T-helper 1 cell treated with Interleukin-12 subunit alpha and Interleukin-12 subunit beta and Interleukin-4 antibody, amounts not matched to agents 30 ng/mL and 1 ng/mL, for 36 hours (primary cell): ENCODE measurements at regions not wholly inside any gene's neighbourhood (a gene's known extent, or its start where the extent isn't known, plus 50 kb on each side); places are given as distances from the start of the nearest gene placed in this dataset.

ENCODE experiments used
- intact Hi-C: fragments of 100-400 bp; cut with micrococcal nuclease; formaldehyde crosslinking; loops from one replicate; pipeline ENCODE4 v1.15.1; 2024

DNA sequence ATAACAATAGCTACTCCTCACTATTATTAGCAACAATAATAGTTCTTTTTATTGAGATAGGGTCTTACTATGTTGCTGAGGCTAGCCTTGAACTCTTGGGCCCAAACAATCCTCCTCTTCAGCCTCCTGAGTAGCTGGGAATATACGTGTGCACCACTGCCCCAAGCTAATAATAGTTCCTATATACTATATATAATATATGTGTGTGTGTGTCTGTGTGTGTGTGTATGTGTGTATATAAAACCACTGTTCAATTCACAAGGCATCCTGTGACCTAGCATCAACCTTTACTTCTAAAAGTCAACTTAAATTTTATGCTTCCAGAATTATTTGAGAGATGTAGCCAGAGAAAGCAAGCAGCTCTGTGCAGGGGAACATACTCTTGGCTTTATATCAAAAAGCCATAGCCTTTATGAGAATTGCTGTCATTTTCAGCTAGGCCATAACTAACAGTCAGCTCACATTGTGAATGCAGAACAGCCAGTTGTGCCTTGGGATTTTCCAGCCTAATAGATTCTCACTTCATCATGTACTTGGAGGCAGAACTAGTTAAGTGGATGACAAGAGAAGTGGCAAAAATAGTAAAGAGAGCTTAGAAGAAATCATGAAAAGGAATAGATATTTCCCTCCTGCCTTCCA, 665.5 kb downstream of the NYAP2 start:
- intact Hi-C loops = no loop called here

DNA sequence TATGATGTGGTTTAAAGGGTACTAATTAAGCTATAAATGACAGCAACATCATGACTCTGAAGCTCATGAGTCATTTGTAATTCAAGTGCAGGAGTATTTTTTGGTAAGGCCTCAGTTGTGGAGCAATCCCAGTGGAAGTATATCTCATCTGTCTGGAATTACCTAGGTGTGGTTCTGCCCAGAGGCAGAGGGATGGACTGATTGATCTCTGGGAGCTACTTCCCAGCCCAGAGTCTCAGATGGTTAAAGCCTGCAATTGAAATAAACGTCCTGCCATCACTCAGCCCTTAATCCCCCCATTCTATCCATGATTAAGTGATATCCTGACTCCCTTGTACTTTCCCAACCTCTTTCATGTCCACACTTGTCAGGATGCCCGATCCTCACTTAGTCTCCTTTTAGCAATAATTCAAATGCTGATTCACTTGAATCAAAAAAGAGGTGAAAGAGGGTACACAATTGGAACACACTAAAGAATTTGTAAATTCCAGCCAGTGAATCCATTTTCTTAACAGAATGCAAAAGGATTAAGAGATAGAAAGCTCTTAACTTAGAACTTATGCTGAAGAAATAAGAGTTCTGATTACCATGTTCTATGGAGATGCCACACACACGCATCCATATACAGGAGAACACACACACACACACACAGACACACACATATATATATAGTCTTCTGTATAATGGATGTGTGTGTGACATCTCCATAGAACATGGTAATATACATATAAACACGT, 664.4 kb downstream of the NYAP2 start:
- intact Hi-C loops = no loop called here

DNA sequence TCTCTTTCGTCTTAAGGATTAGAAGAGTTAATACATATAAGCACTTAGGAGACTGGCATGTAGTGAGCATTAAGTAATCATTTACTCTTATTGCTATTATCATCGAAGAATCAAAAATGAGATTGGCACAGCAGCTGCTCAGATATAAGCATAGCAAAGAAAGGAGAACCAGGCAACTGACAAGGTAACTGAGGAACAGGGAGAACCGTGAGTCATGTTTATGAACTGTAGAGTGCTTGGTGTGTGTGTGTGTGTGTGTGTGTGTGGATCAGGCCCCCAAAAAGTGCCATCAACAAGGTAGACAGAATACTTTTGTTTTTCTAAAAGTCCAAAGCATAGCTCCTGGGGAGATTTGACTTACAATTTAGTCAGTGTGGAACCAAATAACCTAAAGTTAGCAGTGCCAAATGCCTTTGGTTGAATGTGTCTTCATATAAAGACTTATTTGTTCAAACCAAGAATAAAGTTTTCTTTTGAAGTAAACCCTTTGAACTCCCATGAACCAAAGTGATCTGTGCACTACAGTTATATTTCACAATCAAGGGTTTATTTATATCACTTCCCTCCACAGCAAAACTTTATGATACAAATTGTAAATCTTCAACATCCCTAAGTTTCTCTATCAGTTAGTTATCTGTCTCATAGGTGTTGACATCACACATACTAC, 660.6 kb downstream of the NYAP2 start:
- intact Hi-C loops = no loop called here

DNA sequence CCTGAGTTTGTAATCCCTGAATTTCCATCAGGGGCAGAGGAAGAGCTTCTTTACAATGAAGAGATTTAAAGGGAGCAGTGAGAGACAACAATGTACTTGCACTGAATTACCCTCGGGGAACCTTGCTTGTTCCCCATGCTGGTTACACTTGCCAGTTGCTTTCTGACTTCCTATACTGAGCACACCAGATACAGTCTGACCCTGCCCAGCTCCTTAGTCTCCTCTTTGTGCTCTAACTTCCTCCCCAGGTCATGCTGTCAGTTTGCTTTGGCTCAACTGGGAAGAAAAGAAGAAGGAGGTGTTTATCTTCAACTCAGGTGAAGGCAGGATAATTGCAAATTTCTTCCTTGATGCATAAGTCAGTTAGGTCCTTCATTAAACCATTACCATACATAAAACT, 658.4 kb downstream of the NYAP2 start:
- intact Hi-C loops = no loop called here

DNA sequence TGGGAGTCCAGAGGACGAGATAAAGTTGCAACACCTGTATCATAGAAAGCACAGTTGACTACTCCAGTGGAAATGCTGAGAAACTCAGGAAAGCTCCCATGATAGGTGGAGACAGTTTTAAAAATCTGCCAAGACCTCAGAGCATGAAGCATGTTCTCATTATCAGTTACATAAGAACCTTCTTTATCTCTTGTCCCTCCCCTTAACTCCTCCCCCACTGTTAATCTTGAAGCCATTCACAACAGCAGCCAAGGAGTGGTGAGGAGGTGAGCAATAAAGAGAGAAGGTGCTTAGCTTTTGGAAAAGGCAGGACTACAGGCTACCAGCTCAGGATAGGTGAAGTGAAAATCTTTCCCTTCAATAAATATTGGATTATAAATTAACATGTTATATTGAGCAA, 657.9 kb downstream of the NYAP2 start:
- intact Hi-C loops = no loop called here

DNA sequence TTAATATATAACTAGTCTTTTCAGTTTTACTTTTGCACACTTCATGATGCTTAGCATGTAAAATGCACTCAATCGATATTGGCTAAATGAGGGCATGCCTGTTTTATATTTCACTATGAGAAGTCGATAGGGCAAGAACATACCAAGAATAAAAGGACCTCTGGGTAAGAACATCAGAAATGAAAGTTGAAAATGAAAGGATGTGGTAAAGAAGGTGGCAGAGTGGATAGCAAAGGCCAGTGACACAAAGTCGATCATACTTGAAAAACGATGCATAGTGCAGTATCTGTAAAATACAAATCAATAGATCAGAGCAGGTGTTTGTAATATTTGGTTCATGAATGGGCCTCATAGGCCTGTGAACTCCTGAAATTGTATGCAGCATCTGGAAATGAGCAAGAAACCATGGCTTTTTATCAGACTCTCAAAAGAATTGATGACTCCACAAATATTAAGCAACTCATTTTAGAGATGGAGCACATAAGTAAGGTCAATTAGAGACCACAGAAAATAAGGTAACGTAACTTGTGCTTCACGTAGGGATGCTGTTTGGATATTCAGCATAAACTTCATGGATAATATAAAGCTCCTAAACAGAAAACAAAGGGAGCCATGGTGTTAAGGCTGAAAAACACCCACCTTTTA, 653.4 kb downstream of the NYAP2 start:
- intact Hi-C loops = no loop called here

DNA sequence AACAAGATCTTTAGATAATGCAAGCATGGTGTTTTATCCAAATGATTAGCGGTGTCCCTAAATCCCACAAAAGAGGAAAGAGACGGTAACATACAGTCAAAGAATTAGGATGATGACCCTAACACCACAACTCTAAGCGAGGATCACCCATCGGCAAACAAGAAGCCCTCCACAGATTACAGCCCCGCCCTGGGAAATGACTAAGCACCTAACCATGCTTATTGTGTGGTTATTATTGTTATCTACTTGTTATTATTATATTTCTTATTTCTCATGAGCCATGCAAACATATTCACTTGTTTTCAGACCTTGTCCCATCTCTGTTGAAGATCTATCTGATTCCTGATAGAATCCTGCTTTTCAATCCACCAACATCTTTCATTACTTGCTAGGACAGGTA, 651.3 kb downstream of the NYAP2 start:
- intact Hi-C loops = no loop called here

DNA sequence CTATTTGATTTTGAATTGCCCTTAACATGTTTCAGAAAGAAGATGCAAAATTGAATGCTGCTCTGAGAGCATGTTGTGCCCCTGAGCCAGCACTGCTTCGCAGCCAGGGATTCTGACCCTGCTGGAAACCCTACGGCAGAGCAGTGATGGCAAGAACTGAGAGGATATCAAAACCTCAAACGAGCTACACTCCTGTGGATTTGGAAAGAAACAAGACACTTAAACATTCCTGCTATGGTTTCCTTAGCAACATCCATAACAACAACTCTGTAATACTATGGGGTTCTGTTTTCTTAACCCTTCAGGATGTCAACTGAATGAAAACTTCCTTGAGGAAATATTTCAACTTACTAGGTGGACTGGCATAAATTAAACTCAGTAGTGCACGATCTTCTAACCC, 649.1 kb downstream of the NYAP2 start:
- intact Hi-C loops = no loop called here

DNA sequence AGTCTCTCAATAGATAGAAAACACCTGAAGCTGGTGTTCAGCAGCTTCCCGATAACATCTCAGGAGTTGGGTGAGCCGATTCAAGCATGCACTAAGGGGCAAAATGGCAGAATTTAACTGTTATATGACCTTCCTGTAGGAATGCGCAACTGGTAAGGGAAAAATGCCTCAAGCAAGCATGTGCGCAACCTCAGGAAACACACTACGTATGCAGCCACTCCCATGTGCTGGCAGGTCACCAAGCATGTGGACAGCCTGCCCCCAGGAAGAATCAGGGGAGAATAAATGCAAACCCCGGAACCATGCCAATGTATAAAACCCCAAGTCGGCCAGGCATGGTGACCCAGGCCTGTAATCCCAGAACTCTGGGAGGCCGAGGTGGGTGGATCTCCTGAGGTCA, 645.6 kb downstream of the NYAP2 start:
- intact Hi-C loops = no loop called here

DNA sequence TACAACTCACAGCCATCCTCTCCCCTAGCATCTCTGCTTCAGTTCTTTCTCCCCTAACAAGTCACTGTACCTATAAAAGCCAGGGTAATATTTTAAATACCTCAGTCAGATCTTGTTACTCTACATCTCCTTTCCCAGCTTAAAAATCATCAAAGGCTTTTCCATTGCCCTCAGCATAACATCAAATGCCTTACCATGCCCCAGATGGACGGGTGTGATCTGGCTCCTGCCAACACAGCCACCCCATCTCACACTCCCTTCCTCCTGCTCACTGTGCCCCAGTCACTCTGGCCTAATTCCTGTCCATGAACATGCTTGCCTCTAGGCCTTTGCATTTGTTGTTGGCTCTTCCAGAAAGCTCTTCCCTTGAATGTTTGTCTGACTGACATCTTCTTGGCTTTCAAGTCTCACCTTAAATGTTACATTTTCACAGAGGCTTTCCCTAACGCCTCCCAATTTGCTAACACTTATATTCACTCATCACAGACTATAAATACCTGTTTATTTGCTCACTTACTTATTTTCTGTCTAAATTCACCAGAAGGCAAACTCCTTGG, 640.9 kb downstream of the NYAP2 start:
- intact Hi-C loops = no loop called here

DNA sequence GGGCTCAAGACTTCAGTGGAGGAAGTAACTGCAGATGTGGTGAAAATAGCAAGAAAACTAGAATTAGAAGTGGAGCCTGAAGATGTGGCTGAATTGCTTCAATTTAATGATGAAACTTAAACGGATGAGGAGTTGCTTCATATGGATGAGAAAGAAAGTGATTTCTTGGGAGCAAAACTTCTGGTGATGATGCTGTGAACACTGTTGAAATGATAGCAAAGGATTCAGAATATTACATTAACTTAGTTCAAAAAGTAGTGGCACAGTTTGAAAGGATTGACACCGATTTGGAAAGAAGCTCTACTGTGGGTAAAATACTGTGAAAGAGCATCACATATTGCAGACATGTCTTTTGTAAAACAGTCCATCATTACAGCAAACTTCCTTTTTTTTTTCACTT, 638.0 kb downstream of the NYAP2 start:
- intact Hi-C loops = no loop called here

DNA sequence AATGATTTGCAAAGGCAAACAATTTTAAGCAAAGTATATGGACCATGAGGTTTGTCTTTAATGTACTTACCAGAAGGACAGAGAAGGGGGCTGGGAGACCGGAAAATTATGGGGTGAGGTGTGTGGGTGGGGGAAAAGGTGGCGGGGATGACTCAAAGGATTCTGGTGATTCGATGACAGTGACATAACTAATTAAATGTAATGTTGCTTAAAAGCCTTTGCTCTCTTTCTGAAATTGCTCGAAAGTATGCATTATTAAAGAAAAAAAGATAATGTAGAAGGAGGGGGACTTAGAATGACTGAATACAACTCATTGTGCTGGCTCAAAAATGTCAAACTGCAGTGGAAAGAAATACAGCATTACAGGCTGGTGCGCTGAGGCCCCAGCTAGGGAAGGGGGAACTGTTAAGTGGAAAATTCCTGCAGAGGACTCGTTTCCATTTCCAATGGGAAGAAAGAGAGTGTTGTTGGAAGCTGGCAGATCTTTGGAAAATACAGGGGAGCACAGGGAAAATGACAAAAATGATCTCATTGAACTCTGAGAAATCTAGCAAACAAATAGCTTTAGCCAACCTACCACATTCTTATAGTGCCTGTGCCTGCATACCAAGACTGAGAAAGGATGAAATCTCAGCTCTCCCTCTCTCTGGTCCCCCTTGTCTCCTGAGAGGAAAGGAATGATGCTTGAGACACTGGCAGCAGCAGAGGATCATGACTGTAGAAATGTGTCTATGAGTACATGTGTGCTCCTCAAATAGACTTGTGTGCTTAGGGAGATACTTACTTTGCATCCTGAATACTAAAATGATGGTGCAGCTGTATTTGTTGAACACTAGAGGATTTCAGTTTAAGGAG, 632.4 kb downstream of the NYAP2 start:
- intact Hi-C loops = no loop called here

DNA sequence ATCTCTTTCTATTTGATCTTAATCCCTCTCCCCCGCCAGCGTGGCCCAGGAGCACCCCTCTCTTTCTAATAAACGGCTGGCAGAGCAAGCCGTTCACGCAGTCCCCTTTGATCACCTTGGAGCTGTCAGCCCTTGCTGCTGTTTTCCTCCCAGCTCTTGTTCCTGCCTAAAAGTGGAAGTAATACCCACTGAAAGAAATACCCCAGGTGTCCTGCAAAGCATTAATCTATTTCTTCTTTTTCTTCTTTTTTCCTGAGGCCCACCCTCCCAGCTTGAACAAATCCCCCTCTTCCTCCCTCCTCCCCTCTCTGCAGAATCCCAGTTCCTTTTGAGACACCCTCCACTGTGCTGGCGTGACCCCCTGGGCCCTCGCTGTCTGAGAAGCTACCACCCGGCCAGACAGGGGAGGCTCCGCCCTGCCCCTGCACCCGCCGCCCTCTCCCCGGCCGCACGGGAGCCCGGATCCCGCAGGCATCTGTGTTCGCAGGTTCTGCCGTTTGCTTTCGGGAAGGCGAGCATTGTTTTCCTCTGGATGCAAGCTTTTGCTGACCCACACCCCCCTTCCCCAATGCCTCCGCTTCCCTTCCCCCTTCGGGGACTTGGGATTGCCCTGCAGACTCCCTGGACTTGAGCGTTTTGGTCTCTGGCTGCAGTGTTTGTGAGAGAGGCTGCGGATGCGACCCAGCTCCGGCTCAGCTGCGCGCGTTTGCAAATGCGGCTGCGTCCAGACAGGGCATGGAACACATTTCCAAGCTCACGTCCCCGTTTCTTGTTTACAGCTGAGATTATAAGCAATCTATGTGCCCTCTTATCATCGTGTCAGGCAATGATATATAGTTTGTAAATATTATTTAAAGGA, 631.5 kb downstream of the NYAP2 start:
- intact Hi-C loops = no loop called here

DNA sequence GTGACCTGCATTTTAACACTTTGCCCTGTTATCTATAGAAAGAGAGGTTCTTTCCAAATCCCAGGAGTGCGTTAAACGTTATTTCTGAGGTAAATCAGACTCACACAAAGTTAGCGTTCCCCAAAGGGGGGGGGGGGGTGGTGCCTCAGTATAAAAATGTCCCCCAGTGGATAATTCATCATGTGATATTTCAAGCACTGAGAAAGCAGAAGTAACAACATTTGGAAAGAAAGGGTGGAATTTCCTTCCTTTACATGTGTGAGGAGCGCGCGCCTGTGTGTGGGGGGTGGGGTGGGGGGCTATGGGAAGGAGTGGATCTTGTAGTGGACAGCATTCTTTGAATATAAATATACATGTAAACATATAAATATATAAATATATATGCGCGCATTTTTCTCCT, 630.9 kb downstream of the NYAP2 start:
- intact Hi-C loops = no loop called here

DNA sequence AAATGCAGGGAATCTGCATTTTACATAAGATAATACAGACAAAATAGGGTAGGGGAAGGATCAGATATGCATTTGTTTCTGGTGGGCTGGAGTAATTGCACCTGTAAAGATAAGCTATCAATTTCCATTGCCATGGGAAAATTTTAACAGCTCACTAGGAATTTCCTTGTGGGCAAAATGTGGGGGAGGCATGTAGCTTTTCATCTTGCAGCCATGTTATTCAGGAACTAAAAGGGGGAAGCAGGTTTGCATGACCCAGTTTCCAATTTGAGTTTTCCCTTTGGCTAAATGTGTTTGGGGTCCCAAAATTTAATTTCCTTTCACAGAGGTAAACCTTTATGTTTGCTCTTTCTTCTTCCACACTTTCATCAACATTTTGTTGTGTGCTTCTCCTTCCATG, 624.4 kb downstream of the NYAP2 start:
- intact Hi-C loops = no loop called here

DNA sequence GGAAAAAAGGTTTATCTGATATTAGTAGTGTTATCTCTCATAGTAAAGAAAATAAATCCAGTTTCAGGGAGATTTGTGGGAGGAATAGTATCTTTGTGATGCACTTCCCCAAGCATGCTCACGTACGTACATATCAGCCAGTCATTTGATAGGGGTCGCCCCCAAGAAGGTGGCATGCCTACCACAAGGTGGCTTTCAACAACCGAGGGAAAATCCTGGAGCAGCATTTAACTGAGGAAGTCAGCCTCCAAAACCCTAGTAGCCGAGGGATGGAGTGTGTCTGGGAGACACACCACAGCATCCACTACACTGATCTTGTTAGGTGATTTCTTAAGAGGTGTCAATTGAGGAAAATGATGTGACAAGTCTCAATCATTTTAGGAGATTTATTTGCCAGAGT, 623.9 kb downstream of the NYAP2 start:
- intact Hi-C loops = no loop called here

DNA sequence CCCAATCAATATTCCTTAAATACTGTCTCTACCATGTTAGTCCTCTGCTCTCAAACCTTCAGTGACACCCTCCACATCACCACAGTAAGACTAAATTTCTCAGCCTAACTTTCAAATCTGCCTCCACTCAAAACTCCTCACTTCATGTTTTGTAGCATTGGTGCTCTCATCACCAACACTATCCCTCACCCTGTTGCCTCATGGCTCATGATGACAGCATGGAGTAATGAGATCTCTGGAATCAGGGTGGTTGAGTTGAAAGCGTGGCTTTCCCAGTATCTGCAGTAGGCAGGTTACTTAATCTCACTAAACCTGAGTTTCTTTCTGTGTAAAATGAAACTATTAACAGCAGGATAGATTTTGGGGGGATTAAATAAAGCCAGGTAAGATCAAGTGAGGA, 621.4 kb downstream of the NYAP2 start:
- intact Hi-C loops = no loop called here

DNA sequence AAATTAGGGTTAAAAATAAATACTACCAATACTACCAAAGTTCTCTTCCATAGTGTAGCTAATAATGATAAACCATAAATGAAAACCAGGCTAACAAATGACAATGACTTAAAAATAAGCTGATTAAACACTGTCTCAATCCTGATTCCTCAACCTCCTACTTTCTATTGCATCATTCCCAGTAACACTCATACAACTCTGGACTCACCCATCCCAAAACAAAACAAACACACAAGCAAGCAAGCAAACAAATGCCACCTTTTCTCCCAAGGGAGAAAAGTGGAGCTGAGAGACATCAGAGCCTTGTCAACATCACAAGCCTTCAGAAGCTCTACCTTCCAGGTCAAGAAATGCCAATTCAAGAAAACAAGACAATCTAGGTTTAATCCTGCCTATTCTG, 620.7 kb downstream of the NYAP2 start:
- intact Hi-C loops = no loop called here

DNA sequence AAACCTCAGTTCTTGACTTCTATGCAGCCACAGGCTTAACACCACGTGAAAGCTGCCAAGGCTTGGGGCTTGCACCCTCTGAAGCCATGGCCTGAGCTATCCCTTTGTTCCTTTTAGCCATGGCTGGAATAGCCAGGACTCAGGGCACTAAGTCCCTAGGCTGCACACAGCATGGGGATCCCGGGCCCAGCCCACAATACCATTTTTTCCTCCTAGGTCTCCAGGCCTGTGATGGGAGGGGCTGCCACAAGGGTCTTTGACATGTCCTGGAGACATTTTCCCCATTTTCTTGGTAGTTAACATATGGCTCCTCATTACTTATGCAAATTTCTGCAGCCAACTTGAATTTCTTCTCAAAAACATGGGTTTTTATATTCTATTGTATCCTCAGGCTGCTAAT, 619.1 kb downstream of the NYAP2 start:
- intact Hi-C loops = no loop called here

DNA sequence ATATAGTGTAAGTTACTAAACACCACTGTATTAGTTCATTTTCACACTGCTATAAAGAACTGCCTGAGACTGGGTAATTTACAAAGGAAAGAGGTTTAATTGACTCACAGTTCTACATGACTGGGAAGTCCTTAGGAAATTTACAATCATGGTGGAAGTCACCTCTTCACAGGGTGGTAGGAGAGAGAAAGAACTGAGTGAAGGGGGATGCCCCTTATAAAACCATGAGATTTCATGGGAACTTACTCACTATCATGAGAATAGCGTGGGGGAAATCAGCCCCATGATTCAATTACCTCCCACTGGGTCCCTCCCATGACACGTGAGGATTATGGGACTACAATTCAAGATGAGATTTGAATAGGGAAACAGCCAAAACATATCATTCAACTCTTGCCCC, 618.0 kb downstream of the NYAP2 start:
- intact Hi-C loops = no loop called here
